Testis (tissue), 2 donors: ENCODE measurements at regions not wholly inside any gene's neighbourhood (a gene's known extent, or its start where the extent isn't known, plus 50 kb on each side); places are given as distances from the start of the nearest gene placed in this dataset.

Experiments
- CTCF ChIP-seq, 3 experiments: fragments of 450-650 bp in 2 of 3; fragments of 200-600 bp in 1 of 3; sonication (generic) in 1 of 3; IDR thresholded peaks; one replicate each; pipeline ENCODE4 v1.5.1; 2016 to 2019; ENCODE audit warnings: antibody characterized with exemption in 3 of 3, mild to moderate bottlenecking in 2 of 3, moderate library complexity in 1 of 3
- POLR2A ChIP-seq: fragments of 450-650 bp; IDR thresholded peaks from one replicate; pipeline ENCODE4 v1.6.1; 2017; ENCODE audit warnings: antibody characterized with exemption, mild to moderate bottlenecking, moderate library complexity

- no peak for TF ChIP-seq CTCF (IDR thresholded peaks at IDR 0.05)
- no peak for TF ChIP-seq POLR2A
Measured at GRCh38 chr14:49286257-49286983, 299.8 kb downstream of the RPS29 start.
